ENCODE measurements at regions not wholly inside any gene's neighbourhood (a gene's known extent, or its start where the extent isn't known, plus 50 kb on each side); places are given as distances from the start of the nearest gene placed in this dataset.
"Not testable (repeated sequence)": the region's sequence is repeated elsewhere in the genome, so short reads cannot be mapped to it uniquely, and the experiment has no call there.

GRCh38 chr1:72431810-72432209 lies 149.5 kb upstream of the NEGR1 start:
- H3K4me1 ChIP-seq = no peaks in the 10 kb centered on the region
- H3K4me3 ChIP-seq = no peak overlapping the region
- H3K9me3 ChIP-seq = no peaks in the 10 kb centered on the region
- 65 to 68% methylated on average over 2 of the region's 2 CpGs for WGBS, 2 donors
- TF ChIP-seq POLR2A (IDR thresholded peaks at IDR 0.05) (no peak), CTCF (IDR thresholded peaks at IDR 0.05) (no peak)
- no peak for DNase-seq
- intact Hi-C loops (cut with DNase I) = no loop called here
- no peak overlapping the region for H3K27ac ChIP-seq
- no peak for ATAC-seq
- no peaks in the 10 kb centered on the region for H3K27me3 ChIP-seq
- H3K36me3 ChIP-seq (replicated peaks in 1 of 2; ENCODE audit: insufficient read depth in 1 of 2, low read depth in 2 of 2) = no peaks in the 10 kb centered on the region

GRCh38 chr1:72428276-72428675 lies 145.9 kb upstream of the NEGR1 start:
- DNase-seq; H3K27ac ChIP-seq; H3K9me3 ChIP-seq; H3K27me3 ChIP-seq; H3K4me3 ChIP-seq; H3K36me3 ChIP-seq (replicated peaks in 1 of 2; ENCODE audit: insufficient read depth in 1 of 2, low read depth in 2 of 2); intact Hi-C loops (cut with DNase I); ATAC-seq; H3K4me1 ChIP-seq: not testable (repeated sequence)
- 56 to 78% methylated on average over 7 of the region's 7 CpGs for WGBS, 2 donors

- H3K36me3 ChIP-seq (replicated peaks in 1 of 2; ENCODE audit: insufficient read depth in 1 of 2, low read depth in 2 of 2) = no peaks in the 10 kb centered on the region
- TF ChIP-seq CTCF (IDR thresholded peaks at IDR 0.05) = no peak
- no peak for TF ChIP-seq POLR2A (IDR thresholded peaks at IDR 0.05)
- no peaks in the 10 kb centered on the region for H3K27me3 ChIP-seq
- no peak overlapping the region for H3K4me3 ChIP-seq
- no peaks in the 10 kb centered on the region for H3K4me1 ChIP-seq
- DNase-seq (no peak), ATAC-seq (no peak)
- intact Hi-C loops (cut with DNase I) = no loop called here
- H3K27ac ChIP-seq = no peak overlapping the region
- WGBS, 2 donors = 87 to 90% methylated on average over 17 to 18 of the region's 18 CpGs
- H3K9me3 ChIP-seq = no peaks in the 10 kb centered on the region
Observed at GRCh38 chr1:72419229-72419628, 136.9 kb upstream of the NEGR1 start.

GRCh38 chr1:72412286-72412685 lies 129.9 kb upstream of the NEGR1 start:
- H3K27ac ChIP-seq = no peak overlapping the region
- H3K4me1 ChIP-seq = no peaks in the 10 kb centered on the region
- ATAC-seq (no peak), DNase-seq (no peak)
- no peak for TF ChIP-seq CTCF (IDR thresholded peaks at IDR 0.05)
- no peak for TF ChIP-seq POLR2A (IDR thresholded peaks at IDR 0.05)
- H3K9me3 ChIP-seq = no peaks in the 10 kb centered on the region
- H3K36me3 ChIP-seq (replicated peaks in 1 of 2; ENCODE audit: insufficient read depth in 1 of 2, low read depth in 2 of 2) = no peaks in the 10 kb centered on the region
- intact Hi-C loops (cut with DNase I) = no loop called here
- H3K4me3 ChIP-seq = no peak overlapping the region
- no peaks in the 10 kb centered on the region for H3K27me3 ChIP-seq

GRCh38 chr1:72399807-72400206 lies 117.5 kb upstream of the NEGR1 start:
- WGBS, 2 donors = 74 to 82% methylated on average over 2 of the region's 2 CpGs
- no peak for ATAC-seq

More at GRCh38 chr1:72399807-72400206, 117.5 kb upstream of the NEGR1 start:
- Histone ChIP-seq H3K27me3 (no peaks in the 10 kb centered on the region), H3K4me1 (no peaks in the 10 kb centered on the region), H3K36me3 (replicated peaks in 1 of 2; ENCODE audit: insufficient read depth in 1 of 2, low read depth in 2 of 2) (no peaks in the 10 kb centered on the region), H3K4me3 (no peak overlapping the region), H3K27ac (no peak overlapping the region), H3K9me3 (no peaks in the 10 kb centered on the region)
- intact Hi-C loops (cut with DNase I) = no loop called here
- TF ChIP-seq CTCF (IDR thresholded peaks at IDR 0.05) (no peak), POLR2A (IDR thresholded peaks at IDR 0.05) (no peak)
- no peak for DNase-seq

Measured in body of pancreas (tissue), 4 donors.